SK-N-MC (cell line): ENCODE measurements at regions not wholly inside any gene's neighbourhood (a gene's known extent, or its start where the extent isn't known, plus 50 kb on each side); places are given as distances from the start of the nearest gene placed in this dataset.
"Not testable (repeated sequence)": the region's sequence is repeated elsewhere in the genome, so short reads cannot be mapped to it uniquely, and the experiment has no call there.

Source experiments
- EZH2 ChIP-seq: fragments of 200-600 bp; sonication (generic); IDR thresholded peaks from one replicate; pipeline ENCODE4 v1.6.1; 2017; ENCODE audit warnings: antibody characterized with exemption
- POLR2AphosphoS5 ChIP-seq: IDR thresholded peaks from 2 replicates; pipeline ENCODE4 v1.6.1; 2012; ENCODE audit warnings: mild to moderate bottlenecking, low read depth, low read length, borderline replicate concordance

DNA sequence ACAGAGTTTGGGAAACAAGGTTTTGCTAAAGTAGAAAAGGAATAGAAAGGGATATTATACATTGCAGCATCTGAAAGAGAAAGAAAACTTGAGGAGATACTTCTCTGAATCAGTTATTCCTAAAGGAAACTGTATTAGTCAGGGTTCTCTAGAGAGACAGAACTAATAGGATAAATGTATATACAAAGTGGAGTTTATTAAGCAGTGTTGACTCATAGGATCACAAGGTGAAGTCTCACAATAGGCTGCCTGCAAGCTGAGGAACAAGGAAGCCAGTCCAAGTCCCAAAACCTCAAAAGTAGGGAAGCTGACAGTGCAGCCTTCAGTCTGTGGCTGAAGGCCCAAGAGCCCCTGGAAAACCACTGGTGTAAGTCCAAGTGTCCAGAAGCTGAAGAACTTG is 167.6 kb upstream of the TMEM106B start:
- not testable (repeated sequence) for TF ChIP-seq POLR2AphosphoS5, EZH2
